ENCODE measurements at regions not wholly inside any gene's neighbourhood (a gene's known extent, or its start where the extent isn't known, plus 50 kb on each side); places are given as distances from the start of the nearest gene placed in this dataset.

DNA sequence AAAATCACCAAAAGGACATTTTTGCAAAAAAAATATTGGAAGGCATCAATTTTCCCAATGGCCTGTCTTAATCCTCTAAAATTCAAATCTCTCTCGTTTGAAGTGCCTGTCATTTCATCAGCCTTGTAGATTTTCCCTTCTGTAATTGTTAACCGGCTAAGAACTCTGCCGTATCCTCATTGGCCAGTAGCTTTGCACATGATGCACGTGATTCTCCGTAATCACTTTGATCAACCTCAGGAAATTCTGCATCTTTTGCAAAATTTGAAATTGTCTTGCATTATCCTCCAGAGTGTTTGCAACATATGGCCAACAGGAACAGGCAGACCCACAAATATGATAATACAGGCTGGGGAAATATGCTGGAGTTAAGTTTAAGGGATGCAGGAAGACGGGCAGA, 184.2 kb upstream of the RPL38 start:
- no peak for TF ChIP-seq CTCF (IDR thresholded peaks at IDR 0.05)
- no peak for TF ChIP-seq EZH2 (IDR thresholded peaks at IDR 0.05; ENCODE audit: borderline replicate concordance, insufficient read depth, low read depth, low read length, poor library complexity, severe bottlenecking)

All from B cell (primary cell).